Stimulated activated CD8-positive, alpha-beta memory T cell treated with anti-CD3 and anti-CD28 coated beads, Interleukin-12 subunit alpha, Interleukin-12 subunit beta, amount 100 ng/mL, for 4 hours (primary cell): ENCODE measurements at regions not wholly inside any gene's neighbourhood (a gene's known extent, or its start where the extent isn't known, plus 50 kb on each side); places are given as distances from the start of the nearest gene placed in this dataset.
"Not testable (repeated sequence)": the region's sequence is repeated elsewhere in the genome, so short reads cannot be mapped to it uniquely, and the experiment has no call there.

Experiments used
- DNase-seq: peaks from one replicate; pipeline ENCODE4 v3.0.0-alpha.2; 2020; ENCODE audit warnings: low read depth

GRCh38 chr13:88223958-88224357 lies 552.8 kb downstream of the SLITRK5 start:
- no peak for DNase-seq

GRCh38 chr13:88235441-88235840 lies 564.3 kb downstream of the SLITRK5 start:
- DNase-seq: no peak

- DNase-seq: no peak
Measured at GRCh38 chr13:88246239-88246638, 575.1 kb downstream of the SLITRK5 start.

- DNase-seq: no peak
Measured at GRCh38 chr13:88248393-88248792, 577.2 kb downstream of the SLITRK5 start.

GRCh38 chr13:88257706-88258105 lies 586.5 kb downstream of the SLITRK5 start:
- no peak for DNase-seq

GRCh38 chr13:88263808-88264207 lies 592.6 kb downstream of the SLITRK5 start:
- no peak for DNase-seq

GRCh38 chr13:88281841-88282240 lies 610.7 kb downstream of the SLITRK5 start:
- no peak for DNase-seq

- no peak for DNase-seq
Measured at GRCh38 chr13:88285329-88285728, 614.2 kb downstream of the SLITRK5 start.

- DNase-seq: no peak
Measured at GRCh38 chr13:88288326-88288725, 617.2 kb downstream of the SLITRK5 start.

GRCh38 chr13:88291731-88292130 lies 620.6 kb downstream of the SLITRK5 start:
- DNase-seq: not testable (repeated sequence)

GRCh38 chr13:88294368-88294767 lies 623.2 kb downstream of the SLITRK5 start:
- no peak for DNase-seq

GRCh38 chr13:88303157-88303556 lies 632.0 kb downstream of the SLITRK5 start:
- no peak for DNase-seq

- no peak for DNase-seq
Measured at GRCh38 chr13:88303605-88304004, 632.4 kb downstream of the SLITRK5 start.

GRCh38 chr13:88314496-88314895 lies 643.3 kb downstream of the SLITRK5 start:
- DNase-seq: no peak

- DNase-seq: no peak
Measured at GRCh38 chr13:88329066-88329465, 657.9 kb downstream of the SLITRK5 start.

GRCh38 chr13:88339271-88339741 lies 668.1 kb downstream of the SLITRK5 start:
- DNase-seq: no peak

GRCh38 chr13:88345171-88345847 lies 674.1 kb downstream of the SLITRK5 start:
- no peak for DNase-seq

GRCh38 chr13:88360761-88361160 lies 689.6 kb downstream of the SLITRK5 start:
- DNase-seq: no peak

GRCh38 chr13:88369866-88370265 lies 698.7 kb downstream of the SLITRK5 start:
- no peak for DNase-seq

- no peak for DNase-seq
Measured at GRCh38 chr13:88376760-88377388, 705.7 kb downstream of the SLITRK5 start.

GRCh38 chr13:88377852-88378251 lies 706.7 kb downstream of the SLITRK5 start:
- no peak for DNase-seq

GRCh38 chr13:88384542-88384941 lies 713.4 kb downstream of the SLITRK5 start:
- no peak for DNase-seq

- no peak for DNase-seq
Measured at GRCh38 chr13:88395804-88396203, 724.6 kb downstream of the SLITRK5 start.

- DNase-seq: no peak
Measured at GRCh38 chr13:88411696-88412095, 740.5 kb downstream of the SLITRK5 start.
